ENCODE measurements at regions not wholly inside any gene's neighbourhood (a gene's known extent, or its start where the extent isn't known, plus 50 kb on each side); places are given as distances from the start of the nearest gene placed in this dataset.

GRCh38 chr2:123971564-123972318, 53.3 kb upstream of the CNTNAP5 start:
- DNase-seq: no peak
